ENCODE measurements at regions not wholly inside any gene's neighbourhood (a gene's known extent, or its start where the extent isn't known, plus 50 kb on each side); places are given as distances from the start of the nearest gene placed in this dataset.
"Not testable (repeated sequence)": the region's sequence is repeated elsewhere in the genome, so short reads cannot be mapped to it uniquely, and the experiment has no call there.

- DNase-seq: peak; percentile 16
Observed at GRCh38 chr2:138223319-138223718, 259.0 kb downstream of the HNMT start.

- no peak for DNase-seq
Observed at GRCh38 chr2:138227195-138227594, 262.9 kb downstream of the HNMT start.

- no peak for DNase-seq
Observed at GRCh38 chr2:138228101-138228500, 263.8 kb downstream of the HNMT start.

GRCh38 chr2:138234265-138234664, 267.3 kb upstream of the SPOPL start:
- DNase-seq: no peak

- no peak for DNase-seq
Observed at GRCh38 chr2:138235041-138235440, 266.5 kb upstream of the SPOPL start.

GRCh38 chr2:138236142-138236541, 265.4 kb upstream of the SPOPL start:
- no peak for DNase-seq

- no peak for DNase-seq
Observed at GRCh38 chr2:138237667-138238384, 263.7 kb upstream of the SPOPL start.

- no peak for DNase-seq
Observed at GRCh38 chr2:138238908-138239307, 262.7 kb upstream of the SPOPL start.

- no peak for DNase-seq
Observed at GRCh38 chr2:138239902-138240491, 261.6 kb upstream of the SPOPL start.

- DNase-seq: no peak
Observed at GRCh38 chr2:138243372-138243771, 258.2 kb upstream of the SPOPL start.

- DNase-seq: peak; percentile 3
Observed at GRCh38 chr2:138244501-138244925, 257.1 kb upstream of the SPOPL start.

- no peak for DNase-seq
Observed at GRCh38 chr2:138245310-138245709, 256.3 kb upstream of the SPOPL start.

- DNase-seq: no peak
Observed at GRCh38 chr2:138247302-138247701, 254.3 kb upstream of the SPOPL start.

GRCh38 chr2:138249207-138249606, 252.4 kb upstream of the SPOPL start:
- no peak for DNase-seq

GRCh38 chr2:138250843-138251320, 250.7 kb upstream of the SPOPL start:
- not testable (repeated sequence) for DNase-seq

- DNase-seq: no peak
Observed at GRCh38 chr2:138252587-138252986, 249.0 kb upstream of the SPOPL start.

- DNase-seq: no peak
Observed at GRCh38 chr2:138255670-138256069, 245.9 kb upstream of the SPOPL start.

- DNase-seq: no peak
Observed at GRCh38 chr2:138267161-138267901, 234.2 kb upstream of the SPOPL start.

GRCh38 chr2:138267902-138268254, 233.7 kb upstream of the SPOPL start:
- DNase-seq: no peak

GRCh38 chr2:138269765-138270164, 231.8 kb upstream of the SPOPL start:
- DNase-seq: no peak

GRCh38 chr2:138271467-138271866, 230.1 kb upstream of the SPOPL start:
- no peak for DNase-seq

- DNase-seq: no peak
Observed at GRCh38 chr2:138272524-138273195, 228.9 kb upstream of the SPOPL start.

GRCh38 chr2:138273280-138273679, 228.3 kb upstream of the SPOPL start:
- DNase-seq: not testable (repeated sequence)
